Lung (tissue), 11 donors: ENCODE measurements at regions not wholly inside any gene's neighbourhood (a gene's known extent, or its start where the extent isn't known, plus 50 kb on each side); places are given as distances from the start of the nearest gene placed in this dataset.

ENCODE experiments used
- ATAC-seq: fragments of 200-7000 bp; cut with Tn5 transposase; one replicate; pipeline ENCODE4 v1.9.1; 2020; ENCODE audit warnings: moderate number of reproducible peaks; ENCODE audit not compliant: insufficient read depth, low FRiP score
- DNase-seq, 3 donors: peaks; one replicate each; pipeline ENCODE4 v3.0.0-alpha.2; 2013 to 2017
- H3K27ac ChIP-seq, 2 donors: one replicate each; pipeline ENCODE4 v1.5.1; 2013; ENCODE audit warnings: mild to moderate bottlenecking in 2 of 2, moderate library complexity in 2 of 2, control low read depth in 1 of 2, inconsistent platforms in 1 of 2, low read depth in 1 of 2, low read length in 1 of 2
- H3K27me3 ChIP-seq, 3 donors: one replicate each; pipeline ENCODE4 v1.5.1; 2013; ENCODE audit warnings: low read length in 2 of 3; ENCODE audit not compliant: control insufficient read depth in 3 of 3, insufficient read depth in 3 of 3
- H3K36me3 ChIP-seq, 4 donors: one replicate each; pipeline ENCODE4 v1.5.1; 2013; ENCODE audit warnings: low read length in 4 of 4, mild to moderate bottlenecking in 1 of 4, moderate library complexity in 1 of 4; ENCODE audit not compliant: control insufficient read depth in 4 of 4, insufficient read depth in 4 of 4
- H3K4me1 ChIP-seq, 5 donors: one replicate each; pipeline ENCODE4 v1.5.1; 2013; ENCODE audit warnings: low read length in 5 of 5, mild to moderate bottlenecking in 2 of 5, moderate library complexity in 1 of 5; ENCODE audit not compliant: control insufficient read depth in 5 of 5, insufficient read depth in 5 of 5
- H3K4me3 ChIP-seq: one replicate; pipeline ENCODE4 v1.5.1; 2013; ENCODE audit warnings: mild to moderate bottlenecking, control low read depth, moderate library complexity
- H3K9ac ChIP-seq, 2 donors: one replicate each; pipeline ENCODE4 v1.5.1; 2013; ENCODE audit warnings: low read length in 2 of 2, control low read depth in 1 of 2; ENCODE audit not compliant: insufficient read depth in 1 of 2
- H3K9me3 ChIP-seq, 4 donors: one replicate each; pipeline ENCODE4 v1.5.1; 2013; ENCODE audit warnings: low read length in 3 of 4, mild to moderate bottlenecking in 1 of 4, moderate library complexity in 1 of 4; ENCODE audit not compliant: control insufficient read depth in 4 of 4, insufficient read depth in 3 of 4
- WGBS, 2 donors: extraction: QIAGEN DNeasy Blood & Tissue Kit; methylation state at CpG; one replicate each; pipeline ENCODE4 v1.1.7; 2013; 5-methylcytosine and 5-hydroxymethylcytosine counted together
- TF ChIP-seq, protein P1 (sequence below): IDR thresholded peaks from 2 replicates; pipeline ENCODE4 v1.5.1; 2012; ENCODE audit warnings: mild to moderate bottlenecking; ENCODE audit errors: control extremely low read depth, extremely low read depth
- donor health status: control.
- donor health status: control.
- donor health status: Bipolar disorder and iron deficiency.
- donor health status: healthy.
- donor health status: DM: yes; HTN: yes; CAD: no.

GRCh38 chr4:89528526-89529133, 221.0 kb upstream of the GPRIN3 start:
- 37 to 59% methylated on average over 4 of the region's 4 CpGs for WGBS, 2 donors
- no peak for DNase-seq
- Histone ChIP-seq H3K9ac (no peak overlapping the region), H3K9me3 (no peaks in the 10 kb centered on the region), H3K4me1 (no peaks in the 10 kb centered on the region), H3K27ac (no peak overlapping the region), H3K36me3 (no peaks in the 10 kb centered on the region), H3K4me3 (no peak overlapping the region), H3K27me3 (no peaks in the 10 kb centered on the region)
- ATAC-seq: no peak
- TF ChIP-seq, protein P1, sequence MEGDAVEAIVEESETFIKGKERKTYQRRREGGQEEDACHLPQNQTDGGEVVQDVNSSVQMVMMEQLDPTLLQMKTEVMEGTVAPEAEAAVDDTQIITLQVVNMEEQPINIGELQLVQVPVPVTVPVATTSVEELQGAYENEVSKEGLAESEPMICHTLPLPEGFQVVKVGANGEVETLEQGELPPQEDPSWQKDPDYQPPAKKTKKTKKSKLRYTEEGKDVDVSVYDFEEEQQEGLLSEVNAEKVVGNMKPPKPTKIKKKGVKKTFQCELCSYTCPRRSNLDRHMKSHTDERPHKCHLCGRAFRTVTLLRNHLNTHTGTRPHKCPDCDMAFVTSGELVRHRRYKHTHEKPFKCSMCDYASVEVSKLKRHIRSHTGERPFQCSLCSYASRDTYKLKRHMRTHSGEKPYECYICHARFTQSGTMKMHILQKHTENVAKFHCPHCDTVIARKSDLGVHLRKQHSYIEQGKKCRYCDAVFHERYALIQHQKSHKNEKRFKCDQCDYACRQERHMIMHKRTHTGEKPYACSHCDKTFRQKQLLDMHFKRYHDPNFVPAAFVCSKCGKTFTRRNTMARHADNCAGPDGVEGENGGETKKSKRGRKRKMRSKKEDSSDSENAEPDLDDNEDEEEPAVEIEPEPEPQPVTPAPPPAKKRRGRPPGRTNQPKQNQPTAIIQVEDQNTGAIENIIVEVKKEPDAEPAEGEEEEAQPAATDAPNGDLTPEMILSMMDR: no peak

- Histone ChIP-seq H3K27ac (no peak overlapping the region), H3K9me3 (no peaks in the 10 kb centered on the region), H3K36me3 (no peaks in the 10 kb centered on the region), H3K27me3 (no peaks in the 10 kb centered on the region), H3K4me1 (no peaks in the 10 kb centered on the region), H3K9ac (no peak overlapping the region), H3K4me3 (no peak overlapping the region)
- ATAC-seq: no peak
- WGBS, 2 donors: 86 to 95% methylated on average over 4 of the region's 4 CpGs
- TF ChIP-seq, protein P1: no peak
- DNase-seq: no peak
Observed at GRCh38 chr4:89521826-89522225, 214.2 kb upstream of the GPRIN3 start.

DNA sequence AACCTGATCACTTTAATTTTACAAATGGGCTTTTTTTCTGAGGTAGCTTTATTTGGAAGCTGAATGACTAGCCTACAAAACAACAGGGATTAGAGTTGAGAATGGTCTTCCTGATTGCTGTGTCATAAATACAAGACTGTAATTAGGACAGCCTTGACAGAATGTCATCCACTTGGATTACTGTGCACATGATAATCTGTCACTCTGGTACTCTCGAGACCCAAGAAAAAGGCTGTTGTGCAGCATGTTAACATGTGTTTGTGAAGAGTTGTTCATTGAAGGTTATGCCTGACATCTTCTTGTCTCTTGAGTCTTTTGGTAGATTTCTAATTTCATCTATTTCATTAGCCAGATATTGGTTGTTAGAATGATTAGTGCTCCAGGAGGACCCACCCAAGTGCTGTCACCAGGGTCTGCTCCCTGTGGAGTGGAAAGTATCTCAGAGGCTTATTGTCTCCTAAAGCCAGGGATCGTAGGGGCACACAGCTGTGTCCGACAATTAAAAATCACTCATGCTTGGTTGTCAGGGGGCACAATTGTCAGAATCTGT, 212.2 kb upstream of the GPRIN3 start:
- ATAC-seq: no peak
- 89 to 96% methylated on average over 3 of the region's 3 CpGs for WGBS, 2 donors
- TF ChIP-seq, protein P1: no peak

DNA sequence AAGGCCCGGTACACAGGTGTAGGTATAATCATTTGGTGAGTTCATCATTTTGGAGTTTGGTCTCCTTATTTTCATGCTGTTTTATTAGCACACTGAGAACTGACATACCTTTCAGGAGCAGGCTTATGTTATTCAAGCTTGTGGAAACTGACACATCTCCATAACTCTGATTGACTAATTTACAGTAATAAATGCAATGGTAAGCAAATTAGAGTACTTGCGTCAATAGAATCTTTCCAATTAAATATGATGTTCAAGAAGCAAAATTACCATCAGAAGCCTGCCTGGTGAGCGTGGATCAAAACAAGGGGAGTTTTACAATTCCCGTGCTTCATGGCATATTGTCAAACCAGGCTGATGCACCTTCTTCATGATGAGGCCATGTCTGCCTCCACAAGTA, 210.7 kb upstream of the GPRIN3 start:
- H3K27me3 ChIP-seq: no peaks in the 10 kb centered on the region
- no peaks in the 10 kb centered on the region for H3K36me3 ChIP-seq
- H3K4me3 ChIP-seq: no peak overlapping the region
- H3K4me1 ChIP-seq: no peaks in the 10 kb centered on the region
- TF ChIP-seq, protein P1: no peak
- DNase-seq (no peak), ATAC-seq (no peak)
- 90 to 94% methylated on average over 4 of the region's 4 CpGs for WGBS, 2 donors
- H3K9ac ChIP-seq: no peak overlapping the region
- no peaks in the 10 kb centered on the region for H3K9me3 ChIP-seq
- no peak overlapping the region for H3K27ac ChIP-seq

More for the DNA sequence above, 212.2 kb upstream of the GPRIN3 start:
- Histone ChIP-seq H3K4me3 (no peak overlapping the region), H3K27ac (no peak overlapping the region), H3K9me3 (no peaks in the 10 kb centered on the region), H3K4me1 (no peaks in the 10 kb centered on the region), H3K27me3 (no peaks in the 10 kb centered on the region), H3K36me3 (no peaks in the 10 kb centered on the region), H3K9ac (no peak overlapping the region)
- DNase-seq: no peak
